ENCODE measurements at regions not wholly inside any gene's neighbourhood (a gene's known extent, or its start where the extent isn't known, plus 50 kb on each side); places are given as distances from the start of the nearest gene placed in this dataset.

GRCh38 chr7:91573405-91573804, 307.1 kb downstream of the MTERF1 start:
- Histone ChIP-seq H3K79me2 (ENCODE audit: control insufficient read depth, insufficient read depth, low read length) (no peaks in the 10 kb centered on the region), H3K9ac (ENCODE audit: insufficient read depth in 1 of 2, low read depth in 2 of 2, low read length in 2 of 2) (no peak overlapping the region), H3K4me1 (replicated peaks in 1 of 2; ENCODE audit: control insufficient read depth in 2 of 2, insufficient read depth in 2 of 2, low read length in 2 of 2) (no peaks in the 10 kb centered on the region; a peak in 3 of 5 replicates), H3K4me3 (no peak overlapping the region), H3K36me3 (ENCODE audit: control insufficient read depth, insufficient read depth, low read length) (no peaks in the 10 kb centered on the region), H3K9me1 (ENCODE audit: control insufficient read depth, insufficient read depth, low read length) (no peaks in the 10 kb centered on the region), H3K27ac (ENCODE audit: extremely low read depth, low read depth, low read length) (no peak overlapping the region), H3K9me3 (replicated peaks; ENCODE audit: control insufficient read depth, insufficient read depth, low read depth, low read length) (no peaks in the 10 kb centered on the region), H2AFZ (ENCODE audit: low read depth, low read length) (no peak overlapping the region), H3K27me3 (ENCODE audit: control insufficient read depth in 2 of 2, insufficient read depth in 2 of 2, low read length in 2 of 2) (no peaks in the 10 kb centered on the region), H3K4me2 (ENCODE audit: insufficient read depth, low read length) (no peak overlapping the region), H4K20me1 (replicated peaks; ENCODE audit: control insufficient read depth, insufficient read depth, low read length) (no peaks in the 10 kb centered on the region)
- no peak for DNase-seq (ENCODE audit: extremely low read depth in 1 of 4, low spot score in 3 of 4)
- 0% methylated on average over 1 of the region's 1 CpG for WGBS (ENCODE audit: insufficient coverage, low coverage, missing lambda C conversion rate)
- in situ Hi-C loops (cut with MboI) (no loop called here), intact Hi-C loops (cut with micrococcal nuclease) (no loop called here)
- FAIRE-seq, result no peak
- ATAC-seq, result no peak
- ChIA-PET CTCF (ENCODE audit: low intra/inter-chr PET ratio) (no interaction called here), POLR2A (no interaction called here)
- BruUV-seq (replicated peaks), result no TSS peak
- no peak for TF ChIP-seq SRSF1 (IDR thresholded peaks at IDR 0.05; ENCODE audit: low read depth, low read length)
- TF ChIP-seq TAF7 (tag; IDR thresholded peaks at IDR 0.05), result no peak
- TF ChIP-seq ARID1B (IDR thresholded peaks at IDR 0.05), result no peak
- no peak for TF ChIP-seq KDM1A (IDR thresholded peaks at IDR 0.05)
- TF ChIP-seq PKNOX1 (IDR thresholded peaks at IDR 0.05), result peak; percentile 24; the same call in 1 of the 2 replicates
- TF ChIP-seq JUN (IDR thresholded peaks at IDR 0.05; ENCODE audit: borderline replicate concordance, low read depth, low read length), result no peak
- TF ChIP-seq JUN (CRISPR knock-in tag; IDR thresholded peaks at IDR 0.05; ENCODE audit: borderline replicate concordance), result no peak
- TF ChIP-seq MXD1 (CRISPR knock-in tag; IDR thresholded peaks at IDR 0.05; ENCODE audit: borderline replicate concordance, poor library complexity, severe bottlenecking), result no peak
- no peak for TF ChIP-seq HNRNPUL1 (IDR thresholded peaks at IDR 0.05; ENCODE audit: low read length)
- no peak for TF ChIP-seq ZNF347 (CRISPR knock-in tag; IDR thresholded peaks at IDR 0.05; ENCODE audit: low read depth)
- no peak for TF ChIP-seq PBX2 (CRISPR knock-in tag; IDR thresholded peaks at IDR 0.05; ENCODE audit: low read depth)
- TF ChIP-seq PBX2 (tag; conservative IDR thresholded peaks at IDR 0.05; ENCODE audit: low read depth), result peak; percentile 47
- peak; percentile 24 for TF ChIP-seq MEIS2 (IDR thresholded peaks at IDR 0.05; ENCODE audit: partially characterized antibody)
